OCI-LY7 (cell line): ENCODE measurements at regions not wholly inside any gene's neighbourhood (a gene's known extent, or its start where the extent isn't known, plus 50 kb on each side); places are given as distances from the start of the nearest gene placed in this dataset.

ENCODE experiments used
- BruUV-seq: library from RNA; stranded (reverse); fragments of 400-500 nt; replicated peaks from 2 replicates; lab custom pipeline; 2021; lab: Mats Ljungman, UMichigan
- CTCF ChIA-PET: fragments of 300-600 bp; sonication (Branson Sonifier 250); formaldehyde crosslinking; loops from one replicate; lab custom pipeline; 2022; ENCODE audit warnings: antibody characterized with exemption; ENCODE audit not compliant: unreplicated experiment; lab: Charles Lee
- POLR2A ChIA-PET: fragments of 300-600 bp; sonication (Branson Sonifier 250); formaldehyde crosslinking; loops from one replicate; lab custom pipeline; 2022; ENCODE audit warnings: antibody characterized with exemption; lab: Charles Lee
- DNase-seq: peaks from one replicate; pipeline ENCODE4 v3.0.0-alpha.2; 2015; ENCODE audit warnings: low spot score
- H2AFZ ChIP-seq: fragments of 200-600 bp; sonication (generic), shearing (Covaris generic); 2 replicates; pipeline ENCODE4 v1.6.1; 2014; ENCODE audit warnings: mild to moderate bottlenecking, antibody characterized with exemption, low read length, moderate library complexity
- H3K27ac ChIP-seq: fragments of 200-600 bp; sonication (generic); 2 replicates; pipeline ENCODE4 v1.5.1; 2014; ENCODE audit warnings: mixed run types, low read depth, mild to moderate bottlenecking, moderate library complexity, low read length, inconsistent platforms; ENCODE audit not compliant: poor library complexity, severe bottlenecking
- H3K36me3 ChIP-seq: fragments of 200-600 bp; sonication (generic); 2 replicates; pipeline ENCODE4 v1.6.1; 2014; ENCODE audit warnings: mild to moderate bottlenecking, antibody characterized with exemption, low read length, moderate library complexity, mixed read lengths; ENCODE audit not compliant: insufficient read depth
- H3K4me1 ChIP-seq: fragments of 200-600 bp; sonication (generic); 2 replicates; pipeline ENCODE4 v1.5.1; 2014; ENCODE audit warnings: mild to moderate bottlenecking, low read length; ENCODE audit not compliant: insufficient read depth, poor library complexity, severe bottlenecking
- H3K4me2 ChIP-seq: fragments of 200-600 bp; sonication (generic); 2 replicates; pipeline ENCODE4 v1.6.1; 2014; ENCODE audit warnings: mild to moderate bottlenecking, low read length
- H3K4me3 ChIP-seq: fragments of 200-600 bp; sonication (generic); 2 replicates; pipeline ENCODE4 v1.5.1; 2014; ENCODE audit warnings: mild to moderate bottlenecking, low read depth, low read length; ENCODE audit not compliant: poor library complexity, severe bottlenecking
- H3K79me2 ChIP-seq: fragments of 200-600 bp; sonication (generic); 2 replicates; pipeline ENCODE4 v1.6.1; 2016; ENCODE audit warnings: low read depth, mild to moderate bottlenecking, low read length, moderate library complexity, mixed read lengths; ENCODE audit not compliant: insufficient read depth
- H3K9me2 ChIP-seq: fragments of 200-600 bp; sonication (generic); 2 replicates; pipeline ENCODE4 v1.6.1; 2016; ENCODE audit warnings: mild to moderate bottlenecking, low read length, mixed read lengths; ENCODE audit not compliant: insufficient read depth
- H3K9me3 ChIP-seq: fragments of 200-600 bp; sonication (generic); 2 replicates; pipeline ENCODE4 v1.6.1; 2014; ENCODE audit warnings: mild to moderate bottlenecking, mixed run types, low read length, mixed read lengths
- H4K20me1 ChIP-seq: fragments of 200-600 bp; sonication (generic); 2 replicates; pipeline ENCODE4 v1.6.1; 2014; ENCODE audit warnings: mild to moderate bottlenecking, antibody characterized with exemption, low read length, moderate library complexity, mixed read lengths; ENCODE audit not compliant: insufficient read depth
- CTCF ChIP-seq: fragments of 200-600 bp; sonication (generic); conservative IDR thresholded peaks from 2 replicates; pipeline ENCODE4 v1.5.1; 2014; ENCODE audit warnings: mild to moderate bottlenecking, antibody characterized with exemption, low read length, moderate library complexity, mixed read lengths
- EZH2phosphoT487 ChIP-seq: fragments of 200-600 bp; sonication (generic); IDR thresholded peaks from 2 replicates; pipeline ENCODE4 v1.6.1; 2018; ENCODE audit warnings: low read depth, borderline replicate concordance, mild to moderate bottlenecking, mixed run types, antibody characterized with exemption, low read length, moderate library complexity, mixed read lengths
- intact Hi-C: fragments of 100-400 bp; cut with micrococcal nuclease; formaldehyde crosslinking; loops from one replicate; pipeline ENCODE4 v1.10.0; 2022; ENCODE audit not compliant: unreplicated experiment

GRCh38 chr2:150107816-150108215 is 379.7 kb downstream of the RND3 start:
- no peak for TF ChIP-seq CTCF
- TF ChIP-seq EZH2phosphoT487 = no peak
- H4K20me1 ChIP-seq = no peaks in the 10 kb centered on the region
- no peaks in the 10 kb centered on the region for H3K9me3 ChIP-seq
- ChIA-PET CTCF (no interaction called here), POLR2A (interaction anchor here (0.5 to 0.7 kb wide), 2 partner anchors 19 to 1309 kb away, joined by 3 read pairs; no protein-coding TSS in a partner anchor)
- no peak overlapping the region for H3K4me3 ChIP-seq
- H2AFZ ChIP-seq = no peak overlapping the region
- DNase-seq = no peak
- no peaks in the 10 kb centered on the region for H3K36me3 ChIP-seq
- intact Hi-C loops = no loop called here
- H3K4me1 ChIP-seq = no peaks in the 10 kb centered on the region
- BruUV-seq = no TSS peak
- H3K79me2 ChIP-seq = no peaks in the 10 kb centered on the region
- no peaks in the 10 kb centered on the region for H3K9me2 ChIP-seq
- no peak overlapping the region for H3K4me2 ChIP-seq
- H3K27ac ChIP-seq = no peak overlapping the region

- H3K4me1 ChIP-seq = no peaks in the 10 kb centered on the region
Measured at GRCh38 chr2:150107170-150107569, 380.3 kb downstream of the RND3 start.

GRCh38 chr2:150101947-150102346 is 385.5 kb downstream of the RND3 start:
- POLR2A ChIA-PET = no interaction called here
- Histone ChIP-seq H3K27ac (no peak overlapping the region), H3K4me1 (no peaks in the 10 kb centered on the region), H3K9me3 (no peaks in the 10 kb centered on the region), H3K4me3 (no peak overlapping the region), H4K20me1 (no peaks in the 10 kb centered on the region), H2AFZ (no peak overlapping the region), H3K79me2 (no peaks in the 10 kb centered on the region), H3K9me2 (no peaks in the 10 kb centered on the region), H3K4me2 (no peak overlapping the region), H3K36me3 (no peaks in the 10 kb centered on the region)
- CTCF ChIA-PET = no interaction called here
- TF ChIP-seq EZH2phosphoT487 = no peak
- no peak for TF ChIP-seq CTCF
- DNase-seq = no peak
- intact Hi-C loops = no loop called here
- no TSS peak for BruUV-seq

More at GRCh38 chr2:150107170-150107569, 380.3 kb downstream of the RND3 start:
- ChIA-PET POLR2A (no interaction called here), CTCF (no interaction called here)
- no peak overlapping the region for H3K4me2 ChIP-seq
- no peak for TF ChIP-seq EZH2phosphoT487
- no peak overlapping the region for H2AFZ ChIP-seq
- BruUV-seq = no TSS peak
- no peak overlapping the region for H3K27ac ChIP-seq
- intact Hi-C loops = no loop called here
- no peaks in the 10 kb centered on the region for H3K36me3 ChIP-seq
- no peak overlapping the region for H3K4me3 ChIP-seq
- H3K9me3 ChIP-seq = no peaks in the 10 kb centered on the region
- no peak for DNase-seq
- H4K20me1 ChIP-seq = no peaks in the 10 kb centered on the region
- H3K9me2 ChIP-seq = no peaks in the 10 kb centered on the region
- no peaks in the 10 kb centered on the region for H3K79me2 ChIP-seq
